OCI-LY3 (cell line): ENCODE measurements at regions not wholly inside any gene's neighbourhood (a gene's known extent, or its start where the extent isn't known, plus 50 kb on each side); places are given as distances from the start of the nearest gene placed in this dataset.

Source experiments
- H2AFZ ChIP-seq: fragments of 200-600, 300-600 bp; shearing (Covaris generic); 2 replicates; pipeline ENCODE4 v1.6.0; 2014; ENCODE audit warnings: antibody characterized with exemption, low read depth, low read length
- H3K27ac ChIP-seq: fragments of 200-600, 300-600 bp; sonication (generic); 2 replicates; pipeline ENCODE4 v1.5.1; 2014; ENCODE audit warnings: mild to moderate bottlenecking, low read length, moderate library complexity, mixed read lengths
- H3K27me3 ChIP-seq: fragments of 200-600, 300-600 bp; sonication (generic); 2 replicates; pipeline ENCODE4 v1.6.1; 2014; ENCODE audit warnings: low read depth, low read length, mixed read lengths
- H3K36me3 ChIP-seq: fragments of 200-600, 300-600 bp; sonication (generic); replicated peaks from 2 replicates; pipeline ENCODE3; 2014; ENCODE audit warnings: low read depth, low read length, mixed read lengths
- H3K4me1 ChIP-seq: fragments of 300-600, 200-600 bp; sonication (generic); 2 replicates; pipeline ENCODE4 v1.6.1; 2014; ENCODE audit warnings: low read length, mixed read lengths
- H3K4me2 ChIP-seq: fragments of 200-600, 300-600 bp; sonication (generic); 2 replicates; pipeline ENCODE4 v1.6.1; 2014; ENCODE audit warnings: low read length, mixed read lengths
- H3K4me3 ChIP-seq: fragments of 300-600, 200-600 bp; sonication (generic); 2 replicates; pipeline ENCODE4 v1.5.1; 2014; ENCODE audit warnings: antibody characterized with exemption, mild to moderate bottlenecking, low read length, moderate library complexity
- H3K79me2 ChIP-seq: fragments of 300-600, 200-600 bp; shearing (Covaris generic); 2 replicates; pipeline ENCODE4 v1.6.1; 2014; ENCODE audit warnings: mild to moderate bottlenecking, low read length, mixed read lengths
- H3K9ac ChIP-seq: fragments of 300-600, 200-600 bp; shearing (Covaris generic); 2 replicates; pipeline ENCODE4 v1.6.0; 2014; ENCODE audit warnings: mild to moderate bottlenecking, low read length, moderate library complexity
- H3K9me3 ChIP-seq: fragments of 200-600, 300-600 bp; shearing (Covaris generic); 2 replicates; pipeline ENCODE4 v1.6.1; 2014; ENCODE audit warnings: low read length, mixed read lengths; ENCODE audit not compliant: insufficient read depth
- H4K20me1 ChIP-seq: fragments of 200-600, 300-600 bp; sonication (generic); 2 replicates; pipeline ENCODE4 v1.6.1; 2016; ENCODE audit warnings: low read length, mixed read lengths; ENCODE audit not compliant: insufficient read depth
- CTCF ChIP-seq: fragments of 200-600, 300-600 bp; sonication (generic); IDR thresholded peaks from 2 replicates; pipeline ENCODE4 v1.5.1; 2014; ENCODE audit warnings: antibody characterized with exemption, low read length, low read depth
- EZH2phosphoT487 ChIP-seq: fragments of 200-600 bp; shearing (Covaris generic); IDR thresholded peaks from 2 replicates; pipeline ENCODE4 v1.6.1; 2018; ENCODE audit warnings: antibody characterized with exemption, mixed run types, low read depth

- Histone ChIP-seq H3K27ac (no peak overlapping the region), H3K9me3 (no peaks in the 10 kb centered on the region), H3K36me3 (no peaks in the 10 kb centered on the region), H3K79me2 (no peaks in the 10 kb centered on the region), H3K4me1 (no peaks in the 10 kb centered on the region), H3K4me2 (no peak overlapping the region), H2AFZ (no peak overlapping the region), H4K20me1 (no peaks in the 10 kb centered on the region), H3K4me3 (no peak overlapping the region), H3K27me3 (no peaks in the 10 kb centered on the region), H3K9ac (no peak overlapping the region)
- TF ChIP-seq CTCF: no peak
- no peak for TF ChIP-seq EZH2phosphoT487
Measured at GRCh38 chr10:125468278-125468677, 214.7 kb downstream of the TEX36 start.

DNA sequence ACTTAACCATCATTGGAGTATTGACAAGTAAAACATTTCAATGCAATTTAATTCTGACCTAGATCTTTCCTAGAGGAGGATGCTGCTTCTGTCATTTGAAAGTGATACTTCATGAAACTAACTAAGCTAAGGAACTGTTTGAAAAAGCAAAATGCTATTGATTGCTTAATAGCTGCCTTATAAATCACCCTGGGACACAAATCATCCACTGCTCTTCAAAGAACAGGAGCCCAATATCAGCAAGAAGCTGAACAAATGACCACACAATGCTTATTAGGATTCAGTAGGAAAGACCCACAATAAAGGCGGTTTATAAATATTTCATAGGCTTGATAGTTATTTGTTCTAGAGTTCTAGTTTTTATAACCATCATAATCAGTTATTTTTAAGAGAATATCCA, 216.3 kb downstream of the TEX36 start:
- Histone ChIP-seq H3K27ac (no peak overlapping the region), H3K27me3 (no peaks in the 10 kb centered on the region), H2AFZ (no peak overlapping the region), H3K4me1 (no peaks in the 10 kb centered on the region), H3K9ac (no peak overlapping the region), H3K36me3 (no peaks in the 10 kb centered on the region), H3K4me3 (no peak overlapping the region), H3K79me2 (no peaks in the 10 kb centered on the region), H3K4me2 (no peak overlapping the region), H3K9me3 (no peaks in the 10 kb centered on the region), H4K20me1 (no peaks in the 10 kb centered on the region)
- TF ChIP-seq EZH2phosphoT487: no peak

- Histone ChIP-seq H3K27ac (no peak overlapping the region), H4K20me1 (no peaks in the 10 kb centered on the region), H3K27me3 (no peaks in the 10 kb centered on the region), H2AFZ (no peak overlapping the region), H3K4me3 (no peak overlapping the region), H3K4me2 (no peak overlapping the region), H3K4me1 (no peaks in the 10 kb centered on the region), H3K79me2 (no peaks in the 10 kb centered on the region), H3K9ac (no peak overlapping the region), H3K9me3 (no peaks in the 10 kb centered on the region), H3K36me3 (no peaks in the 10 kb centered on the region)
- TF ChIP-seq CTCF (no peak), EZH2phosphoT487 (no peak)
Measured at GRCh38 chr10:125462845-125463244, 220.1 kb downstream of the TEX36 start.

- H3K4me3 ChIP-seq: no peak overlapping the region
Measured at GRCh38 chr10:125460326-125460725, 222.6 kb downstream of the TEX36 start.

More at GRCh38 chr10:125460326-125460725, 222.6 kb downstream of the TEX36 start:
- Histone ChIP-seq H3K79me2 (no peaks in the 10 kb centered on the region), H3K4me2 (no peak overlapping the region), H3K27ac (no peak overlapping the region), H4K20me1 (no peaks in the 10 kb centered on the region), H3K4me1 (no peaks in the 10 kb centered on the region), H3K27me3 (no peaks in the 10 kb centered on the region), H3K36me3 (no peaks in the 10 kb centered on the region), H3K9me3 (no peaks in the 10 kb centered on the region), H2AFZ (no peak overlapping the region), H3K9ac (no peak overlapping the region)
- no peak for TF ChIP-seq CTCF
- no peak for TF ChIP-seq EZH2phosphoT487
